ENCODE measurements at regions not wholly inside any gene's neighbourhood (a gene's known extent, or its start where the extent isn't known, plus 50 kb on each side); places are given as distances from the start of the nearest gene placed in this dataset.
"Not testable (repeated sequence)": the region's sequence is repeated elsewhere in the genome, so short reads cannot be mapped to it uniquely, and the experiment has no call there.

- DNase-seq, result no peak
- in situ Hi-C loops (cut with HindIII; ENCODE audit: low pct_ligation_motif_present, low pct_unique_long_range_greater_than_20kb, low sequenced_read_pairs), result no loop called here
These were observed 152.7 kb downstream of the URI1 start for GRCh38 chr19:30094756-30095140.

GRCh38 chr19:30095171-30095570 lies 153.1 kb downstream of the URI1 start:
- no peak for DNase-seq
- in situ Hi-C loops (cut with HindIII; ENCODE audit: low pct_ligation_motif_present, low pct_unique_long_range_greater_than_20kb, low sequenced_read_pairs), result no loop called here

GRCh38 chr19:30096596-30097370 lies 154.7 kb downstream of the URI1 start:
- in situ Hi-C loops (cut with HindIII; ENCODE audit: low pct_ligation_motif_present, low pct_unique_long_range_greater_than_20kb, low sequenced_read_pairs), result no loop called here
- DNase-seq, result no peak

GRCh38 chr19:30097746-30098280 lies 155.8 kb downstream of the URI1 start:
- no peak for DNase-seq
- in situ Hi-C loops (cut with HindIII; ENCODE audit: low pct_ligation_motif_present, low pct_unique_long_range_greater_than_20kb, low sequenced_read_pairs), result no loop called here

- in situ Hi-C loops (cut with HindIII; ENCODE audit: low pct_ligation_motif_present, low pct_unique_long_range_greater_than_20kb, low sequenced_read_pairs), result no loop called here
- no peak for DNase-seq
These were observed 160.2 kb downstream of the URI1 start for GRCh38 chr19:30102239-30102638.

- in situ Hi-C loops (cut with HindIII; ENCODE audit: low pct_ligation_motif_present, low pct_unique_long_range_greater_than_20kb, low sequenced_read_pairs), result no loop called here
- DNase-seq, result no peak
These were observed 160.6 kb downstream of the URI1 start for GRCh38 chr19:30102666-30103065.

GRCh38 chr19:30103981-30104380 lies 161.9 kb downstream of the URI1 start:
- in situ Hi-C loops (cut with HindIII; ENCODE audit: low pct_ligation_motif_present, low pct_unique_long_range_greater_than_20kb, low sequenced_read_pairs), result no loop called here

GRCh38 chr19:30105316-30105715 lies 163.3 kb downstream of the URI1 start:
- in situ Hi-C loops (cut with HindIII; ENCODE audit: low pct_ligation_motif_present, low pct_unique_long_range_greater_than_20kb, low sequenced_read_pairs), result no loop called here
- no peak for DNase-seq

More at GRCh38 chr19:30103981-30104380, 161.9 kb downstream of the URI1 start:
- DNase-seq, result no peak

DNA sequence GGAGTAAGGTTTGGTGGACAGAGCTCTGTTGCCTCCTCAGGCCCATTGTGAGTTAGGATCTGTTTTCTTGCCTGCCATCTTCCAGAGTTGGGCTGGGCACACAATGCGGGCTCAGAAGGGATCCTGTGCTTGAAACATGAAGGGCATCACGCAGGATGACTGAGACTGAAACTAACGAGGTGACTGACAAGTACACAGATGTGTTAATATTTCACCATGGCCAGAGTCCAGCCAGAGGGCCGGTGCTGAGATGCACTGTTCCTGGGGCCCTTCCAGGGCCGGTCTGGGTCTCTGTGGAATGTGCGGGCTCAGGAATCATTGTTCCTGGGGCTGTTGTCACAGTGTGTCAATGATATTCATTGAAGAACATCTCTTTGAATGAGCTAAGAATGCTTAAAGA lies 163.7 kb downstream of the URI1 start:
- no peak for DNase-seq
- in situ Hi-C loops (cut with HindIII; ENCODE audit: low pct_ligation_motif_present, low pct_unique_long_range_greater_than_20kb, low sequenced_read_pairs), result no loop called here

GRCh38 chr19:30106417-30107095 lies 164.5 kb downstream of the URI1 start:
- in situ Hi-C loops (cut with HindIII; ENCODE audit: low pct_ligation_motif_present, low pct_unique_long_range_greater_than_20kb, low sequenced_read_pairs), result no loop called here
- no peak for DNase-seq

DNA sequence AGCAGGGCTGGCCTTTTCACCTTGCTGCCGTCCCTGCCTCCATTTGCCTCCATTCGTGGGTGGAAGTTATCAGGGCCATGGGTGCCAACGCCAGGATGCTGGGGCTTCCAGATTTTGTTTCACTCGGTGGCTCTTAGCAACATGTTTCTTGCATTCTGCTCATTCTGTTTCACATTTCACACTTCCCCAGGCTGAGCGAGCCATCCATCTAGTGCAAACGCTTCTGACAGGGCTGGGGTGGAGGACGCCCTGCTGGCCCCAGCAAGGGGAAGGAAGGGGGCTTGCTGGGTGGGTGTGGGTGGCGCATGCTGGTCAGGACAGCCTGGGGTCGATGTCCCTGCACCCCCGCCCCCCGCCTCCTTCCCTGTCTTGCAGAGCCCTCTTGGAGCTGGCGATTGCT lies 165.2 kb downstream of the URI1 start:
- in situ Hi-C loops (cut with HindIII; ENCODE audit: low pct_ligation_motif_present, low pct_unique_long_range_greater_than_20kb, low sequenced_read_pairs), result no loop called here
- no peak for DNase-seq

DNA sequence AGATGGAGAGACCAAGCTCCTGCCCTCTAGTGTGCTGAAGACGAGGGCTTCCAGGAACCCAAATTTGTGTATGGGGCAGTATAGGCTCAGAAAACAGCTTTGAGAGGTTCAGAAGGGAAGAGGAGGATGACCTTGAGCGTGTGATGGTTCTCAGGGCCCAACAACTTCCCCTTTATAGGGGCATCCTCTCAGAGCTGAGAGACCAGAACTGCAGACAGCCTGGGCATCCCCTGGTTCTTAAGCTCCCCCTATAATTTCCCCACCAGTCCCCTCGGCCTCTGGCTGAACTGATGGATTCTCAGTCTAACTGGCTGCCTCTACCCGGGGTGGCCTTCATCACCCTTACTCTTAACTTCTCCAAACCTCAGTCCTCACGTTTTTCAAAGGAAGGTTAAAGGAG lies 167.5 kb downstream of the URI1 start:
- in situ Hi-C loops (cut with HindIII; ENCODE audit: low pct_ligation_motif_present, low pct_unique_long_range_greater_than_20kb, low sequenced_read_pairs), result no loop called here
- no peak for DNase-seq

DNA sequence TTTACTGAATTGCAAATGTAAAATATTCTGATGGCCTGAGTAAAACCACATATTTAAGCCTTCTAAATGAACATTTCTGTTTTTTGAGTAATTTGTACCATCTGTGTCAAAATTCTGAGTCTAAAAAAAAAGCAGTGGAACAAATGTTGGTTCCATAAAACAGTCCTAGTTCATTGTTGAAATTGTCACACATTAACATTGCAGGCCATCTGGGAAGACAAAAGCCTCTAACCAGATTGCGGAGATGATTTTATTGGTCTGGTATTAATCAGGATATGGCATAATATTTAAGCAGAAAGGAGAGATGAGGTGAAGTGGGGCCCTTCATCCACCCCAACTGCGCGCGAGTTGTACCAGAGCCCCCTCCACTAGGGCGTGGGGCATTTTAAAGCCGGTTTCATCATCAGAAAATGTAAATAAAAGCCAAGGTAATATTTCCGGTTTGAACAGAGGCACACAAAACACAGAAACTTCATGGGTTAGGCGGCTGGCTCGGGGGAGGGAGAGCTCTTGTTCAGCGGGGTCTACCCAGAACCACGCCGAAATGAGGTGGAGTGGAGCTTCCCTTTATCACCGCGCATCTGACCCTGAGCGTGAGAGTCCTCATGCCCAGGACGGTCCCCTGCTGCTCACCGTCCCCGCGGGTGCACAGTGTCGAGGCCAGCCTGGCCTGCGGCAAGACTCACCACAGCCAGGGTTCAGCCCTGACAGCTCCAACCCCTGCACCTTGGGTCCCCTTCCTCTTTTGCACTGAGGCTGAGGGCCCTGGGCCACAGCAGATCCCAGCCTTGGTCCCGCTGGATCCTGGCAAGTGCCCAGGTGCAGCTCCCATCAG lies 169.2 kb downstream of the URI1 start:
- no peak for DNase-seq
- in situ Hi-C loops (cut with HindIII; ENCODE audit: low pct_ligation_motif_present, low pct_unique_long_range_greater_than_20kb, low sequenced_read_pairs), result no loop called here

DNA sequence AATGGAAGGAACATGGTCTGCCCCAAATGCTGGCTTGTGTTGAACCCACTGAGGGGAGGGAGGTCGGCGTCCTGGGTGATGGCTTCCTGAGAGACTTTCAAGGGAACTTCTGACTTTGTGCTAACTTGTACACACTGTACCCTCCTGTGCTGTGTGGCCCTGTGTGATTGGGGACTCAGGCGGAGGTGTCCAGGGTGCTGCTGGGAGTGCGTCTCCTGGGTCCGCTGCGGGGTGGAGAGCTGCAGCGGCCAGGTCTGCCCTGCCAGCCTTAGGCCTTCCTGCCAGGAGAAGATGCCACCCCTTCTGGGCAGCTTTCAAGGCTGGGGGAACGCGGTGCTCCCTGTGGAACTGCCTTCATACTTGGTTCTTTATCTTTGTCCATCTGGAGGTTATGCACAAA lies 170.1 kb downstream of the URI1 start:
- no peak for DNase-seq
- in situ Hi-C loops (cut with HindIII; ENCODE audit: low pct_ligation_motif_present, low pct_unique_long_range_greater_than_20kb, low sequenced_read_pairs), result no loop called here

DNA sequence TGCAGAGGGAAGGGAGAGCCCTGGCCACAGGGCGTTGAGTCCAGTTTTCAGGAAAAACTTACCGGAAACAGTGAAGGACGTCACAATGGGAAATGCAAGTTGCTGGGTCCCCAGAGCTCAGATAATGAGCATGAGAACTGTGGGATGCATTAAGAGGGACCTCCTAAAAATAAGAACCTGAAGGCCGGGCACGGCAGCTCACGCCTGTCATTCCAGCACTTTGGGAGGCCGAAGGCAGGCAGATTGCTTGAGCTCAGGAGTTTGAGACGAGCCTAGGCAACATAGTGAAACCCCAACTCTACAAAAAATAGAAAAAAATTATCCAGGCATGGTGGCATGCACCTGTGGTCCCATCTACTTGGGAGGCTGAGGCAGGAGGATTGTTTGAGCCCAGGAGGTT lies 170.6 kb downstream of the URI1 start:
- in situ Hi-C loops (cut with HindIII; ENCODE audit: low pct_ligation_motif_present, low pct_unique_long_range_greater_than_20kb, low sequenced_read_pairs), result no loop called here
- no peak for DNase-seq

DNA sequence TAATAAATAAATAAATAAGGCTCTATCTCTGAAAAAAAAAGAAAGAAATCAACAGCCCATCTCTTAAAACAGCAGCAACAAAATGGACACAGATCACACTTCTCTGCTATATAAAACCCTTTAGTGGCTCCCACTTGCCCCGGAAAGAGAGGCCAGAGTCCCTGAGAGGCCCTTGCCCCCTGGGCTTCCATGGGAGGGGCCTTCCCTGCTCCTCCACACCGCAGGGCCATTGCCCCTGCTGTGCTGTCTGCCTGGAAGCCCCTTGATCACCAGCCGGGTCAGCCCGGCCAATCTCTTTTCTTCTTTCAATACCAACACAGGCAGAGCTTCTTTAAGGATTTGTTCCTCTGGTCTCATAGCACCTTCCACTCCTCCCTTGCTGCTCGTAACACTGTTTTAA lies 171.1 kb downstream of the URI1 start:
- no peak for DNase-seq
- in situ Hi-C loops (cut with HindIII; ENCODE audit: low pct_ligation_motif_present, low pct_unique_long_range_greater_than_20kb, low sequenced_read_pairs), result no loop called here

DNA sequence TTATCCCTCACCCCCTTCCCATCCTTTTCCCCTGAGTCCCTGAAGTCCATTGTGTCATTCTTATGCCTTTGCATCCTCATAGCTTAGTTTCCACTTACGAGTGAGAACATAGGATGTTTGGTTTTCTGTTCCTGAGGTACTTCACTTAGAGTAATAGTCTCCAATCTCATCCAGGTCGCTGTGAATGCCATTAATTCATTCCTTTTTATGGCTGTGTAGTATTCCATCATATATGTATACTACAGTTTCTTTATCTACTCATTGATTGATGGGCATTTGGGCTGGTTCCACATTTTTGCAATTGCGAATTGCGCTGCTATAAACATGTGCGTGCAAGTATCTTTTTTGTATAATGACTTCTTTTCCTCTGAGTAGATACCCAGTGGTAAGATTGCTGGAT lies 172.1 kb downstream of the URI1 start:
- in situ Hi-C loops (cut with HindIII; ENCODE audit: low pct_ligation_motif_present, low pct_unique_long_range_greater_than_20kb, low sequenced_read_pairs); DNase-seq: not testable (repeated sequence)

DNA sequence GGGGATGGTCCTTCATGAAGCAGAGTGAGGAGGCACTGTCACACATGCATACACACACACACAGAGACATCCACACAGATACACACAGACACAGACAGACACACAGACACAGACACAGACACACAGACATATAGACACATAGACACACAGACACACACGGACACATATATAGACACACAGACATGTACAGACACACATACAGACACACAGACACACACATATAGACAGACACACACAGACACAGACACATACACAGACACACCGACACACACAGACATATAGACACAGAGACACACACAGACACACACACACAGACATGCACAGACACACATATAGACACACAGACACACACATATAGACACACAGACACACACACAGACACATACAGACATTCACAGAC lies 173.9 kb downstream of the URI1 start:
- in situ Hi-C loops (cut with HindIII; ENCODE audit: low pct_ligation_motif_present, low pct_unique_long_range_greater_than_20kb, low sequenced_read_pairs), result no loop called here
- DNase-seq, result no peak

DNA sequence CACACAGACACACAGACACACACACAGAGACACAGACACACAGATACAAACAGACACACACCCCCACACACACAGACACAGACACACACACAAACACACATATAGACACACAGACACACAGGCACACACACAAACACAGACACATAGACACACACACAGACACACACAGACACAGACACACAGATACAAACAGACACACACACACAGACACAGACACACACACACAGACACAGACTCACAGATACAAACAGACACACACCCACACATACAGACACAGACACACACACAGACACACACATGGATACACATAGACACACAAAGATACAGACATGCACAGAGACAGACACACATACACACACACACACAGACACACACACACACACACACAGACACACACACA lies 174.5 kb downstream of the URI1 start:
- in situ Hi-C loops (cut with HindIII; ENCODE audit: low pct_ligation_motif_present, low pct_unique_long_range_greater_than_20kb, low sequenced_read_pairs), result no loop called here
- no peak for DNase-seq
